WI38 (cell line): ENCODE measurements at regions not wholly inside any gene's neighbourhood (a gene's known extent, or its start where the extent isn't known, plus 50 kb on each side); places are given as distances from the start of the nearest gene placed in this dataset.

ENCODE experiments used
- H3K4me3 ChIP-seq: 2 replicates; pipeline ENCODE4 v1.5.1; 2011; ENCODE audit warnings: low read depth, mild to moderate bottlenecking, control low read depth, low read length
- TF ChIP-seq, protein P1 (sequence below): IDR thresholded peaks from 2 replicates; pipeline ENCODE4 v1.5.1; 2012; ENCODE audit warnings: low read depth, mild to moderate bottlenecking, control low read depth, low read length

- TF ChIP-seq, protein P1, sequence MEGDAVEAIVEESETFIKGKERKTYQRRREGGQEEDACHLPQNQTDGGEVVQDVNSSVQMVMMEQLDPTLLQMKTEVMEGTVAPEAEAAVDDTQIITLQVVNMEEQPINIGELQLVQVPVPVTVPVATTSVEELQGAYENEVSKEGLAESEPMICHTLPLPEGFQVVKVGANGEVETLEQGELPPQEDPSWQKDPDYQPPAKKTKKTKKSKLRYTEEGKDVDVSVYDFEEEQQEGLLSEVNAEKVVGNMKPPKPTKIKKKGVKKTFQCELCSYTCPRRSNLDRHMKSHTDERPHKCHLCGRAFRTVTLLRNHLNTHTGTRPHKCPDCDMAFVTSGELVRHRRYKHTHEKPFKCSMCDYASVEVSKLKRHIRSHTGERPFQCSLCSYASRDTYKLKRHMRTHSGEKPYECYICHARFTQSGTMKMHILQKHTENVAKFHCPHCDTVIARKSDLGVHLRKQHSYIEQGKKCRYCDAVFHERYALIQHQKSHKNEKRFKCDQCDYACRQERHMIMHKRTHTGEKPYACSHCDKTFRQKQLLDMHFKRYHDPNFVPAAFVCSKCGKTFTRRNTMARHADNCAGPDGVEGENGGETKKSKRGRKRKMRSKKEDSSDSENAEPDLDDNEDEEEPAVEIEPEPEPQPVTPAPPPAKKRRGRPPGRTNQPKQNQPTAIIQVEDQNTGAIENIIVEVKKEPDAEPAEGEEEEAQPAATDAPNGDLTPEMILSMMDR = no peak
- H3K4me3 ChIP-seq = no peak overlapping the region
These were observed 175.1 kb upstream of the GRID2 start for GRCh38 chr4:92128676-92129075.

DNA sequence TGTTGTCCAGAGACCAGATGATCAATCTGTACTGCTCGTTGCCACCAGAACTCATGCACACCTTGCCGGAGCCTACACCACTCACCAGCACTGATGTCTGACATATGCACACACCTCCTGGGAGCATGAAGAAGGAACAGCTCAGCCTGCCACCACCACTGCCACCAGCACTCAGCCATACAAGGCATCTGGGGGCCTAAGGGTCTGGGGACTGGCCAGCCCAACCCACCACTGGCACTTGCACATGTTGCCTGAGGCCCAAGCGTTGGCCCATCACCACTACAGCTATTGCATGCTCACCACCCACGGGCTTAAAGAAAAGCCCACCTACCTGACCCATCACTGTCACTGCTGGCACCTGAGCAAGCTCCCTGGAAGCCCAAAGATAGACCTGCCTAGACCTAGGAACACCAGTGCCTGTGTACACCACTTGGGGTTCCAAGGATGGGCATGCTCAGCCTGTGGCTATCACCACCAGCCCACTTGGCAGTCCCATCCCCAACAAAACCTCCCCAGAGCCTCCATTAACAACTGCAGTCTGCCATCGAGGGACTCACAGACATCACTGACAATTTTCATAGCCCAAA is 174.3 kb upstream of the GRID2 start:
- H3K4me3 ChIP-seq = no peak overlapping the region
- TF ChIP-seq, protein P1 = no peak

DNA sequence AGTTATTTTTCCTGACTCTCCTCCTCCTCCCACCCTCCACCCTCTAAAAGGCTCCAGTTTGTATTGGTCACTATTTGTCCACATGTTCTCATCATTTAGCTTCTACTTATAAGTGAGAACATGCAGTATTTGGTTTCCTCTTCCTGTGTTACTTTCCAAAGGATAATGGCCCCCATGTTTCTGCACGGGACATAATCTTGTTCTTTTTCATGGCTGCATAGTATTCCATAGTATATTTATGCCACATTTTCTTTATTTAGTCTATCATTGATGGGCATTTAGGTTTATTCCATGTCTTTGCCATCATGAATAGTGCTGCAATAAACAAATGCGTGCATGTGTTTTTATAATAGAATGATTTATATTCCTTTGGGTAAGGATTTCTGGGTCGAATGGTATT is 167.3 kb upstream of the GRID2 start:
- H3K4me3 ChIP-seq = no peak overlapping the region
- TF ChIP-seq, protein P1 = no peak

- H3K4me3 ChIP-seq = no peak overlapping the region
- TF ChIP-seq, protein P1 = peak; percentile 31; the same call in 1 of the 2 replicates
These were observed 140.4 kb upstream of the GRID2 start for GRCh38 chr4:92163348-92163747.

DNA sequence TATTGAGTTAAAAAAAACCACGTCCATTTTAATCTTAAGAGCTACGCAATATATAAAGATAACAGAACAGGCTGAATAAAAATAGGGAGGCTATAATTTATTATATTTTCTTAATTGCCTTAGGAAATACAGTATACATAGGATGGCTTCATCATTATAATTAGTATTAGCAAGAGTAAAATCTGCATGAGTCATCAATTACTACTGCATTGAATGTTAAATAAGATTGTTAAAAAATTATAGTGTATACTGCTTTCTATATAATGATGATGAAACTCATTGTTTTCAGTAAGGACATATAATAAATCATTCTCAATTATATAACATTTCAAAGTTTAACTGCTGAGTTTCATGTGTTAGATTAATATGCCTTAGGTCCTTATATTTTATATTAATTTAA is 133.4 kb upstream of the GRID2 start:
- TF ChIP-seq, protein P1 = no peak
- no peak overlapping the region for H3K4me3 ChIP-seq

DNA sequence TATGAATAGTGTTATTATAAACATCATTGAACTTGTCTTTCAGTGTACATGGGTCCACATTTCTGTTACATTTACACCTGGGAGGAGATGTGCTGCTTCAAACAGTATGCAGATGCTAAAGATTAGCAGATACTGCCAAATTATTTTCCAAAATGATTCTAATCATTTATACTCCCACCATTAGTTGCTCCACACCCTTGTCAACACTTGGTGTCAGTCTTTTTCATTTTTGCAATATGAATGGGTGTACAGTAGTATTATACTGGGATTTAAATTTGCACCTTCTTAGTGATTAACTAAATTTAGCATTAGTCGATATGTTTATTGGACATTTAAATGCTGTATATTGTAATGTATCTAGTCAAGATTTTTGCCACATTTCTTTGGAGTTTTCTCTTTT is 131.6 kb upstream of the GRID2 start:
- TF ChIP-seq, protein P1 = no peak
- H3K4me3 ChIP-seq = no peak overlapping the region

DNA sequence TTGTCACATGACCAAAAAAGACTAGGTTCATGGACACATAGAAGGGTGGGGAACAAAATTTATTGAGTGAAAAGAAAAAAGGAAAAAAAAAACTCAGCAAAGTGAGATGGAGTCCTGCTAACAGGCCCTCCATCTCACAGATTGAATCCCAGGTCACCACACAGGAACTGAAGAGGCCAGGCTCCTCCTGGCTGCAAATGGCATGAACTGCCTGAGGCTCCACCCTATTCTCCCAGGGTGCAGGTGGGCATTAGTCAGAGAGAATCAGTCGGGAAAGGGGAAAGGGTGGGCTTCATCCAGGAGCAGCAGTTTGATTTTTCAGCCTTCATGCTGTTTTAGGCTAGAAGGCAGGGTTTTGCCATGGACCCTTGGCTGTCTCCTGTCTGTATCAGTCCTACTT is 128.5 kb upstream of the GRID2 start:
- no peak overlapping the region for H3K4me3 ChIP-seq
- TF ChIP-seq, protein P1 = no peak
